ENCODE measurements at regions not wholly inside any gene's neighbourhood (a gene's known extent, or its start where the extent isn't known, plus 50 kb on each side); places are given as distances from the start of the nearest gene placed in this dataset.

DNA sequence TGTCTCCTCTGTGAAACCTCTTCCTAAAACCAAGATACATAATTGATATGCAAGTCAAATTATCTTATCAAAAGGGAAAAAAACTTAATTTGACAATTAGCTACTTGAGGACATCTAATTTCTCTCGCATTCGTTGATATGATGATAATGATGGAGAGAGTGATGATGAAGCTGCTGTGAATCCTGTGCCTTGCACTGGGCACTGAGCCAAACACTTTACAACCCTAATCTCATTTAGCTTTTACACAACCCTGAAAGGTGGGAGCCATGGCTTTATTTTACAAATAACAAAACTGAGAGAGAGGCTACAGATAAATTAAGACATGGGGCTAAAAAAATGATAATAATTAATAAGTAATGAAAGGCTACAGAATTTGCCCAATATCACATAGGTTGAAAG is 176.0 kb downstream of the NOC3L start:
- H3K4me3 Mint-ChIP-seq = no peak overlapping the region
- ChIA-PET CTCF (no interaction called here), POLR2A (no interaction called here)
- no peaks in the 10 kb centered on the region for H3K4me1 ChIP-seq (ENCODE audit: control insufficient read depth in 2 of 2, insufficient read depth in 2 of 2, low read length in 2 of 2)
- intact Hi-C loops (cut with micrococcal nuclease) = no loop called here
- no peak overlapping the region for H3K4me2 ChIP-seq (replicated peaks; ENCODE audit: low read depth, low read length, poor library complexity, severe bottlenecking)
- no peak overlapping the region for H3K4me3 ChIP-seq (ENCODE audit: control extremely low read depth in 1 of 5, extremely low read depth in 1 of 5, insufficient read depth in 1 of 5, low read depth in 2 of 5, low read length in 4 of 5)
- no peaks in the 10 kb centered on the region for H3K36me3 ChIP-seq (replicated peaks in 1 of 2; ENCODE audit: control extremely low read depth in 1 of 2, control insufficient read depth in 1 of 2, extremely low read depth in 1 of 2, insufficient read depth in 2 of 2, low read length in 1 of 2)
- H3K4me1 Mint-ChIP-seq = no peaks in the 10 kb centered on the region
- H3K27me3 Mint-ChIP-seq = peaks cover 14% of the 10 kb centered on the region
- peaks cover 0 to 5% (median 0%) of the 10 kb centered on the region in 4 experiments for H3K27me3 ChIP-seq (replicated peaks in 1 of 4; ENCODE audit: control extremely low read depth in 1 of 4, control insufficient read depth in 3 of 4, insufficient read depth in 4 of 4, low read length in 3 of 4)
- H4K20me1 ChIP-seq (ENCODE audit: control insufficient read depth, insufficient read depth, low read length, poor library complexity, severe bottlenecking) = no peaks in the 10 kb centered on the region
- no peak overlapping the region for H3K27ac Mint-ChIP-seq
- no peak overlapping the region for H3K9ac ChIP-seq (ENCODE audit: low read length)
- no peak for ATAC-seq (ENCODE audit: low read depth)
- no peak overlapping the region for H3K27ac ChIP-seq (ENCODE audit: low read length in 2 of 2)
- H3K9me3 Mint-ChIP-seq (ENCODE audit: insufficient read depth) = no peaks in the 10 kb centered on the region
- no peak for DNase-seq
- no CpG with 5 or more reads among the region's 2 CpGs for WGBS (ENCODE audit: insufficient coverage)
- H3K9me3 ChIP-seq (ENCODE audit: control extremely low read depth in 1 of 3, control insufficient read depth in 2 of 3, insufficient read depth in 1 of 3, low read length in 2 of 3) = no peaks in the 10 kb centered on the region
- no peak overlapping the region for H2AFZ ChIP-seq (ENCODE audit: insufficient read depth, low read depth, low read length, poor library complexity, severe bottlenecking)
- no peak for TF ChIP-seq EZH2 (IDR thresholded peaks at IDR 0.05; ENCODE audit: borderline replicate concordance, insufficient read depth, low read depth, low read length, poor library complexity, severe bottlenecking)
- TF ChIP-seq, protein P1, sequence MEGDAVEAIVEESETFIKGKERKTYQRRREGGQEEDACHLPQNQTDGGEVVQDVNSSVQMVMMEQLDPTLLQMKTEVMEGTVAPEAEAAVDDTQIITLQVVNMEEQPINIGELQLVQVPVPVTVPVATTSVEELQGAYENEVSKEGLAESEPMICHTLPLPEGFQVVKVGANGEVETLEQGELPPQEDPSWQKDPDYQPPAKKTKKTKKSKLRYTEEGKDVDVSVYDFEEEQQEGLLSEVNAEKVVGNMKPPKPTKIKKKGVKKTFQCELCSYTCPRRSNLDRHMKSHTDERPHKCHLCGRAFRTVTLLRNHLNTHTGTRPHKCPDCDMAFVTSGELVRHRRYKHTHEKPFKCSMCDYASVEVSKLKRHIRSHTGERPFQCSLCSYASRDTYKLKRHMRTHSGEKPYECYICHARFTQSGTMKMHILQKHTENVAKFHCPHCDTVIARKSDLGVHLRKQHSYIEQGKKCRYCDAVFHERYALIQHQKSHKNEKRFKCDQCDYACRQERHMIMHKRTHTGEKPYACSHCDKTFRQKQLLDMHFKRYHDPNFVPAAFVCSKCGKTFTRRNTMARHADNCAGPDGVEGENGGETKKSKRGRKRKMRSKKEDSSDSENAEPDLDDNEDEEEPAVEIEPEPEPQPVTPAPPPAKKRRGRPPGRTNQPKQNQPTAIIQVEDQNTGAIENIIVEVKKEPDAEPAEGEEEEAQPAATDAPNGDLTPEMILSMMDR (IDR thresholded peaks at IDR 0.05) = no peak
- no peaks in the 10 kb centered on the region for H3K79me2 ChIP-seq (ENCODE audit: control insufficient read depth, insufficient read depth, low read length)

DNA sequence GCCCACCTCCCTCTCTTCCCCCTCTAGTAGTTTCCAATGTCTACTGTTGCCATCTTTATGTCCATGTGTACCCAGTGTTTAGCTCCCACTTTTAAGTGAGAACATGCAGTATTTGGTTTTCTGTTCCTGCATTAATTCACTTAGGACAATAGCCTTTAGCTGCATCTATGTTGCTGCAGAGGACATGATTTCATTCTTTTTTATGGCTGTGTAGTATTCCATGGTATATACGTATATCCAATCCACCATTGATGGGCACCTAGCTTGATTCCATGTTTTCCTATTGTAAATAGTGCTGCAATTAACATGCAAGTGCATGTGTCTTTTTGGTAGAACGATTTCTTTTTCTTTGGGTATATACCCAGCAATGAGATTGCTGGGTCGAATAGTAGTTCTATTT is 170.4 kb downstream of the NOC3L start:
- H2AFZ ChIP-seq (ENCODE audit: insufficient read depth, low read depth, low read length, poor library complexity, severe bottlenecking) = no peak overlapping the region
- TF ChIP-seq, protein P1 (IDR thresholded peaks at IDR 0.05) = no peak
- TF ChIP-seq EZH2 (IDR thresholded peaks at IDR 0.05; ENCODE audit: borderline replicate concordance, insufficient read depth, low read depth, low read length, poor library complexity, severe bottlenecking) = no peak
- H3K4me3 ChIP-seq (ENCODE audit: control extremely low read depth in 1 of 5, extremely low read depth in 1 of 5, insufficient read depth in 1 of 5, low read depth in 2 of 5, low read length in 4 of 5) = no peak overlapping the region
- no peaks in the 10 kb centered on the region for H3K9me3 ChIP-seq (ENCODE audit: control extremely low read depth in 1 of 3, control insufficient read depth in 2 of 3, insufficient read depth in 1 of 3, low read length in 2 of 3)
- no peak overlapping the region for H3K9ac ChIP-seq (ENCODE audit: low read length)
- H3K27me3 Mint-ChIP-seq = peaks cover 10% of the 10 kb centered on the region
- ATAC-seq (ENCODE audit: low read depth) (no peak), DNase-seq (no peak)
- no peak overlapping the region for H3K4me3 Mint-ChIP-seq
- H3K4me1 ChIP-seq (ENCODE audit: control insufficient read depth in 2 of 2, insufficient read depth in 2 of 2, low read length in 2 of 2) = no peaks in the 10 kb centered on the region
- no peaks in the 10 kb centered on the region for H4K20me1 ChIP-seq (ENCODE audit: control insufficient read depth, insufficient read depth, low read length, poor library complexity, severe bottlenecking)
- H3K27ac ChIP-seq (ENCODE audit: low read length in 2 of 2) = no peak overlapping the region
- no peak overlapping the region for H3K4me2 ChIP-seq (replicated peaks; ENCODE audit: low read depth, low read length, poor library complexity, severe bottlenecking)
- H3K36me3 ChIP-seq (replicated peaks in 1 of 2; ENCODE audit: control extremely low read depth in 1 of 2, control insufficient read depth in 1 of 2, extremely low read depth in 1 of 2, insufficient read depth in 2 of 2, low read length in 1 of 2) = no peaks in the 10 kb centered on the region
- H3K27me3 ChIP-seq (replicated peaks in 1 of 4; ENCODE audit: control extremely low read depth in 1 of 4, control insufficient read depth in 3 of 4, insufficient read depth in 4 of 4, low read length in 3 of 4) = peaks cover 0 to 5% (median 0%) of the 10 kb centered on the region in 4 experiments
- intact Hi-C loops (cut with micrococcal nuclease) = no loop called here
- ChIA-PET POLR2A (no interaction called here), CTCF (no interaction called here)
- H3K27ac Mint-ChIP-seq = no peak overlapping the region
- no peaks in the 10 kb centered on the region for H3K9me3 Mint-ChIP-seq (ENCODE audit: insufficient read depth)
- no peaks in the 10 kb centered on the region for H3K4me1 Mint-ChIP-seq
- WGBS (ENCODE audit: insufficient coverage) = no CpG with 5 or more reads among the region's 3 CpGs
- no peaks in the 10 kb centered on the region for H3K79me2 ChIP-seq (ENCODE audit: control insufficient read depth, insufficient read depth, low read length)
